ENCODE measurements at regions not wholly inside any gene's neighbourhood (a gene's known extent, or its start where the extent isn't known, plus 50 kb on each side); places are given as distances from the start of the nearest gene placed in this dataset.

GRCh38 chr14:106803379-106803778 lies 1277.0 kb downstream of the TMEM121 start:
- TF ChIP-seq EZH2 (IDR thresholded peaks at IDR 0.05; ENCODE audit: insufficient read depth, poor library complexity, severe bottlenecking), result no peak
- TF ChIP-seq EZH2phosphoT487 (IDR thresholded peaks at IDR 0.05; ENCODE audit: insufficient read depth, low read depth), result no peak
